GM21515 (cell line): ENCODE measurements at regions not wholly inside any gene's neighbourhood (a gene's known extent, or its start where the extent isn't known, plus 50 kb on each side); places are given as distances from the start of the nearest gene placed in this dataset.

Experiments
- ATAC-seq: cut with Tn5 transposase; IDR thresholded peaks from one replicate; pipeline ENCODE4 v1.9.1; 2021; ENCODE audit not compliant: unreplicated experiment

DNA sequence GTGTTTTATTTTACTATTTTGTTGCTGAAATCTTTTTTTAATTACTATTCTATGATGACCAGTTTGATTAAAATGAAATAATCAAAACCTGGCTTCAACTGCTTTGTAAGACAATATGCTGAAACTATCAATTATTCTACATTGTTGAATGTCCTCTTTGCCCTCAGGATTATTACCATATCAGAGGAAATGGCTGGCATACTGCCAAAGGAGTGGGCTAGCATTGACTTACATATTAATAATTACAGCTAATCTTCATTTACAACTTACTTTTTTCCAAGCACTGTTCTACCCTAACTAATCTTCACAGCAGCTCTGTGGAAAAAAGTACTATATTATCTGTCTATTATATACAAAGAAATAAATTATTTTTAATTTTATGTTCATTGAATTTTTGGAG lies 560.5 kb downstream of the BCKDHB start:
- no peak for ATAC-seq

DNA sequence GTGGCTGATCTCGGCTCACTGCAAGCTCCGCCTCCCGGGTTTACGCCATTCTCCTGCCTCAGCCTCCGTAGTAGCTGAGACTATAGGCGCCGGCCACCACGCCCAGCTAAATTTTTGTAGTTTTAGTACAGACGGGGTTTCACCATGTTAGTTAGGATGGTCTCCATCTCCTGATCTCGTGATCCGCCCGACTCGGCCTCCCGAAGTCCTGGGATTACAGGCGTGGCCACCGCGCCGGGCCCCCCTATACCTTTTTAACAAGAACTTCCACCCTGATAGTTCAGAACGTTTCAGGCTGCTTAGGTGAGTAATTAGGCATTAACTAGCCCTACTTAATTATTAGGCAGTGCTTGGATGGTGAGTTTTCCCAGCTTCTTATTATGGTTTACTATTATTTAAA lies 552.5 kb downstream of the BCKDHB start:
- no peak for ATAC-seq

- ATAC-seq: no peak
These were observed 540.7 kb downstream of the BCKDHB start for GRCh38 chr6:80647156-80647555.

DNA sequence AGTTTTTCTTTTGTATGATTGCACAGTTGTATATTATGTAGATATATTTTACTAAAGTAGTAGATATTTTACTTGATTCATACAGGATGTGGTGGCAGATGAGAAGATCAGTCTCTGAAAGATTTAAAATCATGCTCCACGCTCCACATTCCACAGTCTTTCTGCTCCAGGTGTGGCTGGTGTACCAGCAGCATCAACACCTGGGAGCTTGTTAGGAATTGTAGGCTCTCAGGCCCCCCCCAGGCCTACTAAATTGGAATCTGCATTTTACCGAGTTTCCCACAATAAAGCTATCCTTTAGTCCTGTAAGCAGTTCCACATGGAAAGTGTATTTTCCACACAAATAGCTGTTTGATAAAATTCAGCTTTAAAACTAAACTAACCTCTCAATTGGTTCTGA lies 537.4 kb downstream of the BCKDHB start:
- ATAC-seq: no peak

GRCh38 chr6:80642452-80642851 lies 536.0 kb downstream of the BCKDHB start:
- no peak for ATAC-seq

GRCh38 chr6:80641591-80641990 lies 535.1 kb downstream of the BCKDHB start:
- no peak for ATAC-seq

DNA sequence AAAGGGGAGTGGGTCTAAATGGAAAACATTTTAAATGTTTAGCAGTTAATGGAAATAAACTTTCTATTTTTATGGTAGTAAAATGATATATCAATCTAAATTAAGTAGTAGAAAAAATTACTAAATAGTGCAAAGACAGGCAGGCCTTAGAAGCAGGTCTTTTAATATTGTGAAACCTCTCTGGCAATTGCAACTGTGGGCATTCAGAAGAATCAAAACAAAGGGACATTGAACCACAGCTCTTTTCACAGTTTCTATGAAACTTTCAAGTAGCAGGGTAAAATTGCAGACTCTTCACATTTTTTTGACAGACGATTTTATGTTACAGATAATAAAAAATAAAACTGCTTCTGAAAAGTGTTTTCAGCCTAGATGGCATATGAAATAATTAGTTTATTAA lies 533.7 kb downstream of the BCKDHB start:
- no peak for ATAC-seq

GRCh38 chr6:80639181-80639629 lies 532.7 kb downstream of the BCKDHB start:
- no peak for ATAC-seq

- ATAC-seq: no peak
These were observed 532.0 kb downstream of the BCKDHB start for GRCh38 chr6:80638213-80639055.

DNA sequence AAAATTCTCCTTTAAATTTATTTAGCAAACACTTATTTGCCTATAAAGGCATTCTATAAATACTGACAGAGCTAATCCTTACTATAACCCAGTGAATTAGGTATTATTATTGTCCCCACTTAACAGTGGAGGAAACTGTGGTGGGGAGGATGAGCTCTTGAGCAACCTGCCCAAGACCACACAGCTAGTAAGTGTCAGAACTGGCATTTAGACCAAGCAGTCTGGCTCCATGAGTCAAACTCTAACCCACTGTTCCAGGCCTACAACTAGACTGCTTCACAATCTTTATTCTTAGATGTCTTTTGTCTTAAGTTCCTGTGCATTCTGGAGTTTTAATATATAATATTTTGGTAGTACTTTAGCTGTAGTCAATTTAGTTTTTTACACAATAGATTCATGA lies 530.8 kb downstream of the BCKDHB start:
- ATAC-seq: no peak

DNA sequence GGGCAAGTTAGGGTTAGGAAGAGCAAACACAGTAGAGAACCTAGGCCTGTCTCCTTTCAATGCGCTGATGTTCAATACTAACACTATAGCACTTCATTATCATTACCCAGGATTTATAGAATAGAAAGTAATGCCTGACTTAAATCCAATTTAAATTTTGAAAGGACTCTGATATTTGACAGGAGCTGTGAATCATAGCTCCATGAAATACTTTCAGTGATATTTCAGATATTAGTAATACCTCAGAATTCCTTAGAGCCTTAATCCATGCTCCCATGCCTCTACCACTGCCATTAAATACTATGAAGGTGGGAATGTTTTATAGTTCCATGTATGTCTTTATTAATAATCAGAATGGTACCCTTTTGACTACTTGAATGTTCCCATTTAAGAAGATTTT lies 530.2 kb downstream of the BCKDHB start:
- ATAC-seq: no peak

- no peak for ATAC-seq
These were observed 526.9 kb downstream of the BCKDHB start for GRCh38 chr6:80633412-80633811.

DNA sequence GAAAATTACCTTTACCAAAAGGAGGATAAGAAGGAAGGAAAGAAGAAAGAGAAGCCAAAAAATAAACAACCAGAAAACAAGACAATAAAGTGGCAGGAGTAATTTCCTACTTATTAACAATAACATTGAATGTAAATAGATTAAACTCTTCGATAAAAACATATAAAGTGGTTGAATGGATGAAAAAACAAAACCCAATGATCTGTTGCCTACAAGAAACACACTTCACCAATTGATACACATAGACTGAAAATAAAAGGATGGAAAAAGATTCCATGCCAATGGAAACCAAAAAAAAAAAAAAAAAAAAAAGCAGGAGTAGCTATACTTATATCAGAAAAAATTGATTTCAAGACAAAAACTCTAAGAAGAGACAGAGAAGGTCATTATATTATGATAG lies 518.9 kb downstream of the BCKDHB start:
- no peak for ATAC-seq

GRCh38 chr6:80623066-80623815 lies 516.8 kb downstream of the BCKDHB start:
- no peak for ATAC-seq

GRCh38 chr6:80622641-80623040 lies 516.2 kb downstream of the BCKDHB start:
- ATAC-seq: no peak

DNA sequence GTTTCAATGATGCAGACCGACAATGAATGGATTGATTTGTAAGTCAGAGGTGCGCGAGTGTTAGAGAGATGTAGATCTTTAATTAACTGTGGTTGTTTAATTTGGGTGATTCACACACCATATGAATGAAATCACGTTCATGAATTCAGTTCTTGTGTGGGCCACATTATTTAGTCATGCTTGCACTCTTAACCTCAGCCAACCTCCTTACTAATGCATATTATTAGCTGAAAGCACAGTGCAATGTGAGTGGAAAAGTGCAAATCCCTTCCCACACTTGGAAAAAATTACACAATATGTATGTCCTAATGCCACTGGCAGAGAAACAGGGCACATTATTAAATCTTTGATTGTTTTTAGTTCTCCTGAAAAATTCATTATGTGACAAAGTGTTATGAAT lies 512.5 kb downstream of the BCKDHB start:
- no peak for ATAC-seq

DNA sequence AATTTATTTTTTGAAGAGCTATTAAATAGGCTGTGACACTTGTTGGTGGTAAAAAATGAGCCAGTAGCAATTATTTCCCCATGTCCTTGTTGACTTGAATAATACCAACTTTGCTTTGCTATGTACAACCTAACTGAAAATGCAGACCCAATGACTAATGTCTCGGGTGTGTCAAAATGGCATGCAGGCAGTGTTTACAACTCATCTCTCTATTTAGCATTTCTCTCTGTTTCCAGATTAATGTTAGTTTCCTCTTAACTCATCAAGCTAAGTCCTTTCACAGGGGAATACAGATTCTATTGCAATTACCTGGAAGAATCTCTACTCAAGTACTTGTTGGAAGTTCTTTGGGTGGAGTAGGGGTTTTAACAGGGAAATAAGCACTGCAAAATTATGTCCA lies 504.4 kb downstream of the BCKDHB start:
- ATAC-seq: no peak

DNA sequence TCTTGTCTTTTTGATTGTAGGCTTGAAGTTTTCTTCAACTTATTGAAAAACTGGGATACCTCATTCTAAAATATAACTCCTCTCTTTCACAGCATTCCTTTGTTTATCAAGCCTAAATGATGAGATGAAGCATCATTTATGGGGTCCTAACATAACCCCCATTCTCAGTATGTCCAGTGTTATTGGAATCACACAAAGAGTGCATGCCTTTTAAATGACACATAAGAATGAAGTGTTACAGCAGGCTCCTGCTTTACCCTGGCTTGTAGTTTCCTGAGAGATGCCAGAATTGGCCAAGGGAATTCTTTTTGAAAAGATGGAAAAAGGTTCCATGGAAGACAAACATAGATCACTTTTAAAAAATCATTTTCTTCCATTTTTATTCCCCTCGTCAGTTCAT lies 502.4 kb downstream of the BCKDHB start:
- ATAC-seq: no peak

- no peak for ATAC-seq
These were observed 501.4 kb downstream of the BCKDHB start for GRCh38 chr6:80607811-80608391.

GRCh38 chr6:80605165-80605989 lies 498.9 kb downstream of the BCKDHB start:
- ATAC-seq: no peak

- ATAC-seq: no peak
These were observed 497.2 kb downstream of the BCKDHB start for GRCh38 chr6:80603679-80604078.
